Osteoblast (primary cell): ENCODE measurements at regions not wholly inside any gene's neighbourhood (a gene's known extent, or its start where the extent isn't known, plus 50 kb on each side); places are given as distances from the start of the nearest gene placed in this dataset.

ENCODE experiments used
- DNase-seq: peaks from one replicate; pipeline ENCODE4 v3.0.0; 2011; ENCODE audit warnings: low spot score, mixed read lengths; ENCODE audit not compliant: insufficient read length; ENCODE audit errors: missing footprints
- H2AFZ ChIP-seq: 2 replicates; pipeline ENCODE4 v1.6.0; 2011; ENCODE audit warnings: mild to moderate bottlenecking, low read length
- H3K27ac ChIP-seq: 2 replicates; pipeline ENCODE4 v1.5.1; 2011; ENCODE audit warnings: mild to moderate bottlenecking, low read depth, low read length, moderate library complexity
- H3K27me3 ChIP-seq: 2 replicates; pipeline ENCODE4 v1.6.0; 2012; ENCODE audit warnings: mild to moderate bottlenecking, control low read depth, inconsistent platforms, low read length, moderate library complexity; ENCODE audit not compliant: insufficient read depth
- H3K36me3 ChIP-seq: 2 replicates; pipeline ENCODE4 v1.5.1; 2011; ENCODE audit warnings: mild to moderate bottlenecking, low read length, control low read depth, moderate library complexity; ENCODE audit not compliant: insufficient read depth
- H3K4me1 ChIP-seq: 2 replicates; pipeline ENCODE4 v1.5.1; 2011; ENCODE audit warnings: mild to moderate bottlenecking, low read length, control low read depth, moderate library complexity; ENCODE audit not compliant: insufficient read depth
- H3K4me2 ChIP-seq: 2 replicates; pipeline ENCODE4 v1.6.0; 2011; ENCODE audit warnings: mild to moderate bottlenecking, low read length; ENCODE audit not compliant: insufficient read depth
- H3K4me3 ChIP-seq: fragments of 200-600 bp; sonication (generic); 3 replicates; pipeline ENCODE4 v1.5.1; 2012; ENCODE audit warnings: mild to moderate bottlenecking, low read length, inconsistent platforms; ENCODE audit not compliant: insufficient read depth
- H3K79me2 ChIP-seq: 2 replicates; pipeline ENCODE4 v1.6.0; 2012; ENCODE audit warnings: mild to moderate bottlenecking, low read length, control low read depth, inconsistent platforms; ENCODE audit not compliant: insufficient read depth
- H3K9me3 ChIP-seq: 2 replicates; pipeline ENCODE4 v1.5.1; 2011; ENCODE audit warnings: low read depth, low read length, control low read depth
- H4K20me1 ChIP-seq: 2 replicates; pipeline ENCODE4 v1.6.0; 2012; ENCODE audit warnings: mild to moderate bottlenecking, low read length, control low read depth; ENCODE audit not compliant: insufficient read depth
- TF ChIP-seq, protein P1 (sequence below): IDR thresholded peaks from 2 replicates; pipeline ENCODE4 v1.5.1; 2011; ENCODE audit warnings: mild to moderate bottlenecking, low read depth, low read length, moderate library complexity; ENCODE audit errors: extremely low read depth

DNA sequence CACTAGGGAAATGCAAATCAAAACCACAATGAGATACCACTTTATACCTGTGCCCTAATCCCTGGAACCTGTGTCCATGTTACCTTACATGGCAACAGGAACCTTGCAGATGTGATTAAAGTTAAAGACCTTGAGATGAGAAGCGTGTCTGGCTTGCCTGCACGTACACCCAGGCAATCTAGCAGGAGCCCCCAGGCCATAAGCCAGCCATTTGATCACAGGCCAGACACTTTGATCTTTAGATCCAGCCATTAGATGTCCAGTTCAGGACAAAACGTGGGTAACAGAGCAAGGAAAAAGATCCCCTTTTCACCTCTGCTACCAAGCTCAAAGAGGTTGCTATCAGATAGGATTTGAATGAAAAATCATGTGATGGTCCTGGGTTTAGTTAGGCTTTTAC lies 378.8 kb downstream of the BUD13 start:
- DNase-seq: no peak
- TF ChIP-seq, protein P1, sequence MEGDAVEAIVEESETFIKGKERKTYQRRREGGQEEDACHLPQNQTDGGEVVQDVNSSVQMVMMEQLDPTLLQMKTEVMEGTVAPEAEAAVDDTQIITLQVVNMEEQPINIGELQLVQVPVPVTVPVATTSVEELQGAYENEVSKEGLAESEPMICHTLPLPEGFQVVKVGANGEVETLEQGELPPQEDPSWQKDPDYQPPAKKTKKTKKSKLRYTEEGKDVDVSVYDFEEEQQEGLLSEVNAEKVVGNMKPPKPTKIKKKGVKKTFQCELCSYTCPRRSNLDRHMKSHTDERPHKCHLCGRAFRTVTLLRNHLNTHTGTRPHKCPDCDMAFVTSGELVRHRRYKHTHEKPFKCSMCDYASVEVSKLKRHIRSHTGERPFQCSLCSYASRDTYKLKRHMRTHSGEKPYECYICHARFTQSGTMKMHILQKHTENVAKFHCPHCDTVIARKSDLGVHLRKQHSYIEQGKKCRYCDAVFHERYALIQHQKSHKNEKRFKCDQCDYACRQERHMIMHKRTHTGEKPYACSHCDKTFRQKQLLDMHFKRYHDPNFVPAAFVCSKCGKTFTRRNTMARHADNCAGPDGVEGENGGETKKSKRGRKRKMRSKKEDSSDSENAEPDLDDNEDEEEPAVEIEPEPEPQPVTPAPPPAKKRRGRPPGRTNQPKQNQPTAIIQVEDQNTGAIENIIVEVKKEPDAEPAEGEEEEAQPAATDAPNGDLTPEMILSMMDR: no peak
- Histone ChIP-seq H3K27ac (no peak overlapping the region), H4K20me1 (no peaks in the 10 kb centered on the region), H3K9me3 (no peaks in the 10 kb centered on the region), H3K27me3 (no peaks in the 10 kb centered on the region), H3K4me1 (no peaks in the 10 kb centered on the region), H3K36me3 (no peaks in the 10 kb centered on the region), H3K79me2 (no peaks in the 10 kb centered on the region), H2AFZ (no peak overlapping the region), H3K4me2 (no peak overlapping the region), H3K4me3 (no peak overlapping the region)

DNA sequence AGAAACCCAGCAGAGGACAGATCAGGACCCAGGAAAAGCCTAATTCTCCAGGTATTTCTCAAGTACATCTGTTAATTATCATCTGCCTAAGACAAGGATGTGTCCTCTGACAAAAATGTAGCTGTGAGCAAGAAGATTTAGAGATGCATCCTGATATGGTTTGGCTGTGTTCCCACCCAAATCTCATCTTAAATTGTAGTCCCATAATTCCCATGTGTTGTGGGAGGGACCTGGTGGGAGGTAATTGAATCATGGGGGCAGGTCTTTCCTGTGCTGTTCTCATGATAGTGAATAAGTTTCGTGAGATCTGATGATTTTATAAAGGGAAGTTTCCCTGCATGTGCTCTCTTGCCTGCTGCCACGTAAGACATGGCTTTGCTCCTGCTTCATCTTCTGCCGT lies 381.8 kb downstream of the BUD13 start:
- H3K27ac ChIP-seq: no peak overlapping the region
- no peak overlapping the region for H3K4me2 ChIP-seq
- no peaks in the 10 kb centered on the region for H3K36me3 ChIP-seq
- H4K20me1 ChIP-seq: no peaks in the 10 kb centered on the region
- H3K4me1 ChIP-seq: no peaks in the 10 kb centered on the region
- no peaks in the 10 kb centered on the region for H3K9me3 ChIP-seq
- no peak for DNase-seq
- H3K27me3 ChIP-seq: no peaks in the 10 kb centered on the region
- no peak overlapping the region for H3K4me3 ChIP-seq
- no peaks in the 10 kb centered on the region for H3K79me2 ChIP-seq
- H2AFZ ChIP-seq: no peak overlapping the region
- TF ChIP-seq, protein P1: no peak

DNA sequence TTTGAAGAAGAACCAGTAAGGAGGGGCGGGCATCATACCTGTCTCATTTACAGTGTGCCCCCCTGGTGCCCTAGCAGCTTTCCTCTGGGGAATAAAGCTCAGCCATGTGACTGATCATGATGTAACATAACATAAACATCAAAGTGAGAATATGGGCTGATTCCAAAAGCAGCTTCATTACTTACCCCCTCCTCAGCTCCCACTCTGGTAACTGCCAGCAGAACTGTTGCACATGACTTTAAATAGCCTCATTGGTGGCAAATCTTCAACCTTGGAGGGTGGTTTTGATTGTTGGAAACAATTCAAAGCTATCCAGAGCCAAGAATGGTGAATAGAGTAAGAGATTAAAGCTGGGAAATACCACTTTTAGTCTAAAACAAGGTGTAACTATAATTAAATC lies 384.6 kb downstream of the BUD13 start:
- H3K4me3 ChIP-seq: no peak overlapping the region
- H3K9me3 ChIP-seq: no peaks in the 10 kb centered on the region
- H3K79me2 ChIP-seq: no peaks in the 10 kb centered on the region
- H4K20me1 ChIP-seq: no peaks in the 10 kb centered on the region
- H3K27me3 ChIP-seq: no peaks in the 10 kb centered on the region
- no peaks in the 10 kb centered on the region for H3K4me1 ChIP-seq
- no peak overlapping the region for H3K27ac ChIP-seq
- H2AFZ ChIP-seq: no peak overlapping the region
- no peaks in the 10 kb centered on the region for H3K36me3 ChIP-seq
- TF ChIP-seq, protein P1: no peak
- no peak overlapping the region for H3K4me2 ChIP-seq
- DNase-seq: no peak

DNA sequence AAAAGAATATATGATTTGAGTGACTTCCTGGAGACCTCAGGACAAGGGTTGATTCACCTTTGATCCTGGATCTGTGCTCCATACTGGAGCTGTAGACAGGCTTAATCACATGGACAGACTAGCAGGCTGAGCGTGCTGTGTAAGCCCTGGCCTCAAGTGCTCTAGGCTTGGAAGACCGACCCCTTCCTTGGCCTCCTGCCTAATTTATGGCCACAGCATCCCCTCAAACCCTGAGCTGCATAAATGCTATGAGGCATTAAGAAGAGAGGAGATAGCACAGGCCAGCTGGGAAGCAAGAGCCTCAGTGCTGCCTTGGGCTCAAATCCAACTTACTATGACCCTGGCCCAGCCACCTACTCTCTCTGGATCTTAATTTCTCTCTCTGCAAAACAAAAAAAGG lies 385.1 kb downstream of the BUD13 start:
- Histone ChIP-seq H3K4me3 (no peak overlapping the region), H3K9me3 (no peaks in the 10 kb centered on the region), H3K79me2 (no peaks in the 10 kb centered on the region), H2AFZ (no peak overlapping the region), H3K27ac (no peak overlapping the region), H3K27me3 (no peaks in the 10 kb centered on the region), H4K20me1 (no peaks in the 10 kb centered on the region), H3K4me2 (no peak overlapping the region), H3K36me3 (no peaks in the 10 kb centered on the region), H3K4me1 (no peaks in the 10 kb centered on the region)
- no peak for DNase-seq
- TF ChIP-seq, protein P1: no peak
